ENCODE measurements at regions not wholly inside any gene's neighbourhood (a gene's known extent, or its start where the extent isn't known, plus 50 kb on each side); places are given as distances from the start of the nearest gene placed in this dataset.

GRCh38 chr4:159900562-159900961, 797.7 kb downstream of the RAPGEF2 start:
- DNase-seq (ENCODE audit: low read depth), result no peak
- TF ChIP-seq, protein P1, sequence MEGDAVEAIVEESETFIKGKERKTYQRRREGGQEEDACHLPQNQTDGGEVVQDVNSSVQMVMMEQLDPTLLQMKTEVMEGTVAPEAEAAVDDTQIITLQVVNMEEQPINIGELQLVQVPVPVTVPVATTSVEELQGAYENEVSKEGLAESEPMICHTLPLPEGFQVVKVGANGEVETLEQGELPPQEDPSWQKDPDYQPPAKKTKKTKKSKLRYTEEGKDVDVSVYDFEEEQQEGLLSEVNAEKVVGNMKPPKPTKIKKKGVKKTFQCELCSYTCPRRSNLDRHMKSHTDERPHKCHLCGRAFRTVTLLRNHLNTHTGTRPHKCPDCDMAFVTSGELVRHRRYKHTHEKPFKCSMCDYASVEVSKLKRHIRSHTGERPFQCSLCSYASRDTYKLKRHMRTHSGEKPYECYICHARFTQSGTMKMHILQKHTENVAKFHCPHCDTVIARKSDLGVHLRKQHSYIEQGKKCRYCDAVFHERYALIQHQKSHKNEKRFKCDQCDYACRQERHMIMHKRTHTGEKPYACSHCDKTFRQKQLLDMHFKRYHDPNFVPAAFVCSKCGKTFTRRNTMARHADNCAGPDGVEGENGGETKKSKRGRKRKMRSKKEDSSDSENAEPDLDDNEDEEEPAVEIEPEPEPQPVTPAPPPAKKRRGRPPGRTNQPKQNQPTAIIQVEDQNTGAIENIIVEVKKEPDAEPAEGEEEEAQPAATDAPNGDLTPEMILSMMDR (conservative IDR thresholded peaks at IDR 0.05; ENCODE audit: control insufficient read depth, insufficient read depth, low read depth, low read length), result no peak
- no peak overlapping the region for H3K4me3 ChIP-seq (ENCODE audit: control insufficient read depth, low read depth, low read length)

DNA sequence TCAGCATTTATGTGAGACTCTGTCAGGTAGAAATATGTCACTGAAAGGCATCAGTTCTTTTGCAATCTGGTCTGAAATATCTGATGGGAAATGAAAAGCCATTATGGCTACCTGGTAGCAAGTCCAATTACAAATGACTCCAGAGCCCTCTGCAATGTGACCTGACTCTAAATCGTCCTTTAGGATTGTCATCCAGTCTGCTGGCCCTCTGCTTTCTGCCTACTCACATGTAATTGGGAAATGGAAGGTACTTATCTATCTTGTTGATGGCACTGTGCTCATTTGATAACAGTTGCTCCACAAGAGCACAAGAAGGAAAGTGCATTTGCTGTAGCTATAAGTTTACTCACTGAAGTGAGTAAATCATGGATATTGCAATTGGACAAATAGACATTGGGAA, 799.8 kb downstream of the RAPGEF2 start:
- no peak for DNase-seq (ENCODE audit: low read depth)
- H3K4me3 ChIP-seq (ENCODE audit: control insufficient read depth, low read depth, low read length), result no peak overlapping the region
- TF ChIP-seq, protein P1 (conservative IDR thresholded peaks at IDR 0.05; ENCODE audit: control insufficient read depth, insufficient read depth, low read depth, low read length), result no peak

DNA sequence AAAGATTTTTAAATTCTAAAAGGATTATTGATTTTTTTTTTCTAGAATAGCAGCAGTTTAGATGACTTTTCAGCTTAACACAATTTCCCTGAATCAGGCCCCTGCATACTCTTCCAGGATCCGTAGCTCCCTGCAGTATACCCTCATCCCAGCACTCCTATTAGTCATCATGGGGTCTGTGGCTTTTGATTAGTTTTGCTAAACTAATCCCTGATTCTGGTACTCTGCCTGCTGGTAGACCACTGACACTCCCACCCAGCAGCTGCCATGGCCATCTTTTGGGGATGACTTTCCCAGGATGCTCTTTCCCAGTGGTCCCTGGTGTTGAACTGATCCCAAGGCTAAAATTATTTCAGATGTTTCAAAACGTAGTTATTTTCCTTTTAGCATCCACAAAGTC, 802.0 kb downstream of the RAPGEF2 start:
- H3K4me3 ChIP-seq (ENCODE audit: control insufficient read depth, low read depth, low read length), result no peak overlapping the region
- no peak for DNase-seq (ENCODE audit: low read depth)
- TF ChIP-seq, protein P1 (conservative IDR thresholded peaks at IDR 0.05; ENCODE audit: control insufficient read depth, insufficient read depth, low read depth, low read length), result no peak

DNA sequence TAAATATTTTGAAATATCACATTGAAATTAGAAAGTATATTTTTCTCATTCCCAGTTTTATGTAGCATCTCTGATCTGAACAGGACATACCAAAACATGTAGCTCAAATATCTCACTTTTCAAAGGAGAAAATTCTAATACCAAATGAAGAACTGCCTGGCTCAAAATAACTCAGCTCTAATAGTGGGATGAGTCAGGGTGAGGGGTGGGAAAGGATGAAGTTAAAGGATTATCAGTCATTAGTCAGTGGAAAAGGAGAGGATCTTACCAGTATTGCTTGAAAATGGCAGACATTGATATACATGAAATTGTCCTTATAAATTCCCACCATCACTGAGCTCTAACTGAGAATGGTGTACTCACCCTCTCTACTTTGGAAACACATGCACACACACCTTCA, 803.2 kb downstream of the RAPGEF2 start:
- TF ChIP-seq, protein P1 (conservative IDR thresholded peaks at IDR 0.05; ENCODE audit: control insufficient read depth, insufficient read depth, low read depth, low read length), result no peak
- no peak overlapping the region for H3K4me3 ChIP-seq (ENCODE audit: control insufficient read depth, low read depth, low read length)
- no peak for DNase-seq (ENCODE audit: low read depth)

- no peak for DNase-seq (ENCODE audit: low read depth)
- TF ChIP-seq, protein P1 (conservative IDR thresholded peaks at IDR 0.05; ENCODE audit: control insufficient read depth, insufficient read depth, low read depth, low read length), result no peak
Measured at GRCh38 chr4:159906517-159906916, 803.6 kb downstream of the RAPGEF2 start.

DNA sequence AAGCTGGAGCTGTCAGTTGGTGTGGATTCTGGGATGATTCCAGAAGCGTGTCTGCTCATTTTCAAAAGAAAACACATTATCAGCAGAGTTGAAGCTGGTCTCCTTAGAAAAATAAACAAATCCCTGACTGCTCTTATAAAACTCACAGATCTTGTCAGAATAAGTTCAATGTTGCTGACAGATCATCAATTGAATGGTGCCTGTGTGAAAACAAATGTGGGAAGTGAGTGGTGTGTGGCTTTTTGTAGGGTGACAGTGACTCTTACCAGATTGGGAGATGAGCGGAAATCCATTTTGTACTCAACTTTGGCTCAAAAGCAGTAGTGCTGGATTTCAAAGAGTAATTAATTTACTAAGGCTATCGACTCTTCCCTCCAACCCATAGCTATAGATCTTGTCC, 807.8 kb downstream of the RAPGEF2 start:
- no peak for DNase-seq (ENCODE audit: low read depth)
- TF ChIP-seq, protein P1 (conservative IDR thresholded peaks at IDR 0.05; ENCODE audit: control insufficient read depth, insufficient read depth, low read depth, low read length), result no peak
- H3K4me3 ChIP-seq (ENCODE audit: control insufficient read depth, low read depth, low read length), result no peak overlapping the region

More at GRCh38 chr4:159906517-159906916, 803.6 kb downstream of the RAPGEF2 start:
- no peak overlapping the region for H3K4me3 ChIP-seq (ENCODE audit: control insufficient read depth, low read depth, low read length)

GRCh38 chr4:159922119-159922518, 819.2 kb downstream of the RAPGEF2 start:
- H3K4me3 ChIP-seq (ENCODE audit: control insufficient read depth, low read depth, low read length), result no peak overlapping the region
- DNase-seq (ENCODE audit: low read depth), result no peak
- TF ChIP-seq, protein P1 (conservative IDR thresholded peaks at IDR 0.05; ENCODE audit: control insufficient read depth, insufficient read depth, low read depth, low read length), result no peak

Measured in fibroblast of mammary gland (primary cell).